Chondrocyte (in vitro differentiated cells): ENCODE measurements at regions not wholly inside any gene's neighbourhood (a gene's known extent, or its start where the extent isn't known, plus 50 kb on each side); places are given as distances from the start of the nearest gene placed in this dataset.

Experiments
- DNase-seq: peaks from one replicate; pipeline ENCODE4 v3.0.0; 2021; ENCODE audit warnings: mixed read lengths, low spot score
- H3K27ac Mint-ChIP-seq: one replicate; pipeline ENCODE4 v1.8.0; 2021; ENCODE audit warnings: mild to moderate bottlenecking, moderate library complexity, mixed read lengths; ENCODE audit not compliant: unreplicated experiment
- H3K27me3 Mint-ChIP-seq: 2 replicates; pipeline ENCODE4 v1.8.0; 2021; ENCODE audit warnings: low read depth, mixed read lengths
- H3K36me3 Mint-ChIP-seq: 2 replicates; pipeline ENCODE4 v1.8.0; 2021; ENCODE audit warnings: low read depth, mixed read lengths
- H3K4me1 Mint-ChIP-seq: 2 replicates; pipeline ENCODE4 v1.8.0; 2021; ENCODE audit warnings: low read depth, mild to moderate bottlenecking, mixed read lengths
- H3K4me3 Mint-ChIP-seq: one replicate; pipeline ENCODE4 v1.8.0; 2021; ENCODE audit warnings: mild to moderate bottlenecking, moderate library complexity, mixed read lengths; ENCODE audit not compliant: unreplicated experiment
- H3K9me3 Mint-ChIP-seq: 2 replicates; pipeline ENCODE4 v1.8.0; 2021; ENCODE audit warnings: low read depth, mixed read lengths
- CTCF ChIP-seq: fragments of 200-600 bp; sonication (generic); IDR thresholded peaks from 2 replicates; pipeline ENCODE4 v1.5.0; 2021; ENCODE audit warnings: antibody characterized with exemption, mild to moderate bottlenecking, moderate library complexity

DNA sequence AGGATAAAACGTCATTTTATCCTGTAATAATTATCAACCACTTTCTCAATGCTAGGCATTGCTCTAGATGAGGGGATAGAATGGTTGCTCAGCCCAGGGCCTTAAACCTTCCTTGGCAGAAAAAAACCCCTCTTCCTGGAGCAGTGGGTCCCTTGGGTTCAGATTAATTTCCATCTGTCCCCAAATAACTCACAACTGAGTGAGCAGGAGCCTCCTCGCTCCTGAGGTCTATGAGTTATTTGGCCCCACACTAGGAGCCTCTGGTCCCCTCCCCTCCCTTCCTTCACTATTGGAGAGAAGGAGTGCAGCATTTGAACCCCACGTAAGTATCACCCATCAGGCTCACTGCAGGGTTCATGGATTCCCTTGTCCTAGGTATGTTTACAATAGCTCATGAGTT lies 157.5 kb upstream of the FHL2 start:
- Mint-ChIP-seq H3K27ac (no peak overlapping the region), H3K9me3 (no peaks in the 10 kb centered on the region), H3K27me3 (peaks cover 12% of the 10 kb centered on the region), H3K4me3 (no peak overlapping the region), H3K4me1 (peaks cover 24% of the 10 kb centered on the region), H3K36me3 (no peaks in the 10 kb centered on the region)
- TF ChIP-seq CTCF, result no peak
- DNase-seq, result no peak

DNA sequence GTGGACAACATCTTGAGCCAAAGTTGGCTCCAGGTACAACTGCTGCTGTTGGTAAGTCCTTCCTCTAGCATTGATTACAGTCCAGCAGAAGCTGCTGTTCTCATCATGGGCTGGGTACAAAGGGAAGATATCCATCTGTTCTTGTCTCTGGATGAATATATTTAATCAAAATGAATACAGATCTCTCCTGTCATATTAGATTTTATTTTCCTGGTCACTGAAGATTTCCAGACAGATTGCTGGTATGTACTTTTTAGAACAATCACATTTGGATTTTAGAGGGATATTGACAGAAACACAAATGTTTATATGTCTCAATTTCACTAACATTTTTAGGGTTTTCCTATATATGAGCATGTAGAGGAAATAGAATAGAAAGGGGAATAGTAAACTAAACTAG lies 155.4 kb upstream of the FHL2 start:
- no peak overlapping the region for H3K27ac Mint-ChIP-seq
- H3K4me1 Mint-ChIP-seq, result peaks cover 24% of the 10 kb centered on the region
- TF ChIP-seq CTCF, result no peak
- H3K9me3 Mint-ChIP-seq, result no peaks in the 10 kb centered on the region
- DNase-seq, result no peak
- no peak overlapping the region for H3K4me3 Mint-ChIP-seq
- peaks cover 10% of the 10 kb centered on the region for H3K27me3 Mint-ChIP-seq
- no peaks in the 10 kb centered on the region for H3K36me3 Mint-ChIP-seq

GRCh38 chr2:105553538-105554196 lies 154.8 kb upstream of the FHL2 start:
- peaks cover 24% of the 10 kb centered on the region for H3K4me1 Mint-ChIP-seq
- peaks cover 5% of the 10 kb centered on the region for H3K27me3 Mint-ChIP-seq
- no peaks in the 10 kb centered on the region for H3K9me3 Mint-ChIP-seq
- no peak for DNase-seq
- peak overlapping the region; percentile 59 for H3K27ac Mint-ChIP-seq
- no peak for TF ChIP-seq CTCF
- no peak overlapping the region for H3K4me3 Mint-ChIP-seq
- no peaks in the 10 kb centered on the region for H3K36me3 Mint-ChIP-seq

- Mint-ChIP-seq H3K36me3 (no peaks in the 10 kb centered on the region), H3K27me3 (peaks cover 4% of the 10 kb centered on the region)
- no peak for DNase-seq
Measured at GRCh38 chr2:105546628-105546974, 147.8 kb upstream of the FHL2 start.

More at GRCh38 chr2:105546628-105546974, 147.8 kb upstream of the FHL2 start:
- Mint-ChIP-seq H3K4me1 (no peaks in the 10 kb centered on the region), H3K9me3 (no peaks in the 10 kb centered on the region), H3K27ac (no peak overlapping the region), H3K4me3 (no peak overlapping the region)
- no peak for TF ChIP-seq CTCF
